ENCODE measurements at regions not wholly inside any gene's neighbourhood (a gene's known extent, or its start where the extent isn't known, plus 50 kb on each side); places are given as distances from the start of the nearest gene placed in this dataset.
A peak's percentile ranks its signal among the peaks of the same experiment; 100 is the strongest.

- H3K4me3 ChIP-seq (replicated peaks; ENCODE audit: low read depth, low read length): no peak overlapping the region
- no peak for DNase-seq (ENCODE audit: extremely low read depth, low read depth)
- TF ChIP-seq CTCF (IDR thresholded peaks at IDR 0.05; ENCODE audit: low read depth, low read length, missing control alignments): no peak
Measured at GRCh38 chr2:220029013-220029412, 401.6 kb downstream of the SLC4A3 start.

GRCh38 chr2:220033546-220033945 lies 406.1 kb downstream of the SLC4A3 start:
- TF ChIP-seq CTCF (IDR thresholded peaks at IDR 0.05; ENCODE audit: low read depth, low read length, missing control alignments): no peak
- H3K4me3 ChIP-seq (replicated peaks; ENCODE audit: low read depth, low read length): no peak overlapping the region
- DNase-seq (ENCODE audit: extremely low read depth, low read depth): peak; percentile 40

GRCh38 chr2:220034426-220035130 lies 407.1 kb downstream of the SLC4A3 start:
- no peak for TF ChIP-seq CTCF (IDR thresholded peaks at IDR 0.05; ENCODE audit: low read depth, low read length, missing control alignments)
- peak; percentile 39 for DNase-seq (ENCODE audit: extremely low read depth, low read depth)
- H3K4me3 ChIP-seq (replicated peaks; ENCODE audit: low read depth, low read length): no peak overlapping the region

- H3K4me3 ChIP-seq (replicated peaks; ENCODE audit: low read depth, low read length): no peak overlapping the region
- TF ChIP-seq CTCF (IDR thresholded peaks at IDR 0.05; ENCODE audit: low read depth, low read length, missing control alignments): no peak
- no peak for DNase-seq (ENCODE audit: extremely low read depth, low read depth)
Measured at GRCh38 chr2:220036431-220036830, 409.0 kb downstream of the SLC4A3 start.

GRCh38 chr2:220040346-220040745 lies 412.9 kb downstream of the SLC4A3 start:
- DNase-seq (ENCODE audit: extremely low read depth, low read depth): no peak
- no peak overlapping the region for H3K4me3 ChIP-seq (replicated peaks; ENCODE audit: low read depth, low read length)
- TF ChIP-seq CTCF (IDR thresholded peaks at IDR 0.05; ENCODE audit: low read depth, low read length, missing control alignments): no peak

- TF ChIP-seq CTCF (IDR thresholded peaks at IDR 0.05; ENCODE audit: low read depth, low read length, missing control alignments): no peak
- no peak overlapping the region for H3K4me3 ChIP-seq (replicated peaks; ENCODE audit: low read depth, low read length)
- DNase-seq (ENCODE audit: extremely low read depth, low read depth): no peak
Measured at GRCh38 chr2:220041447-220041846, 414.0 kb downstream of the SLC4A3 start.

All from HFF-Myc (cell line).